ENCODE measurements at regions not wholly inside any gene's neighbourhood (a gene's known extent, or its start where the extent isn't known, plus 50 kb on each side); places are given as distances from the start of the nearest gene placed in this dataset.

DNA sequence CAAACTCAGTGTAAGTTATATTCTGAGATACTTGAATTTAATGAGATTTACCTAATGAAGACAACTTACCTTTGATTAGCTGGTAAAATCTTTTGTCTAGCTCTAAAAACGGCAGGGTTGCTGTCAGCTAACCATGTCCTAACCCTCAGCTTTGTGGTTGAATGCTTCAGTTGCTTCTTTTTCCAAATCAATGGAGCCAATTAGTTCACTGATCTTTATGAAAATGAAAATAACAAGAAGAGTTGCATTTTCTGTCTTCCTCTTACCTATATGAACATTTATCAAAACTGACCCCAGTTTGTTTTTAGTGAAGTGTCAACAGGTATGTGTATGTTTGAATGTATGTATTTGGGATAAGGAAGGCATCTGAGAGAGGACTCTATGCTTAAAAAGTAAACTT lies 253.1 kb upstream of the MTPN start:
- DNase-seq: no peak

DNA sequence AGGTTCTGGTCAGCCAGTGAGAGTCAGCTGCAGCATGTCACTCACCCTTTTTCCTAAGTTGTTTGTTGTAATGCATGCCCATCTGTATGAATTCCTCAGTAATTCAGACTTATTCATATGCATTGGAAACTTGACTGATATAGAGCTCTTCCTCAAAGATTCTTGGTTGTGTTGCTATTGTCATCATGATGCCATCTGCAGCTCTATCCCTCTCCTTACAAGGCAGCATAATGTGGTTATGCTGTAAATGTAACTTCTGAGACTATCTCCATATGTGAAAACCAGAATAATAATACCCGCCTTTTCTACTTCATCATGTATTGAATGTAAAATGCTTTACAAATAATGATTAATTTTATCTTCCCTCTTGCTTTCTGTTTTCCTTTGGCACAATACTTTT lies 252.6 kb upstream of the MTPN start:
- DNase-seq: no peak

DNA sequence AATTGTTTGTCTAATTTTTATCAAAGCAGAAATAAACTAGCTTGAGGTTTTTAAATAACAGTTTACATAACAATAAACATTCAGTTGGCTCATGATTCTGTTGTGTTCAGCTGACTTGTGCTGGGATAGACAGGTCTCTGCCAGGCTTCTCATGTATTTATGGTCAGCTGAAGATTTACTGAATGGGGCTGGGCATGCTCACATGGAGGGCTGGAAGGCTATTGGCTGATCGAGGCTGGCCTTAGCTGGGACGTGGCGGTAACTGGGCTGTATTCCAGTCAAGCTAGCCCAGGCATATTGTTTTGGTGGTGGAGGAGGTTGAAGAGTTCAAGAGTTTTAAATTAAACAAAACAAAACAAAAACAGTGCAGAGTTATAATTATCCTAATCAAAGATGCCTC lies 251.0 kb upstream of the MTPN start:
- DNase-seq: no peak

DNA sequence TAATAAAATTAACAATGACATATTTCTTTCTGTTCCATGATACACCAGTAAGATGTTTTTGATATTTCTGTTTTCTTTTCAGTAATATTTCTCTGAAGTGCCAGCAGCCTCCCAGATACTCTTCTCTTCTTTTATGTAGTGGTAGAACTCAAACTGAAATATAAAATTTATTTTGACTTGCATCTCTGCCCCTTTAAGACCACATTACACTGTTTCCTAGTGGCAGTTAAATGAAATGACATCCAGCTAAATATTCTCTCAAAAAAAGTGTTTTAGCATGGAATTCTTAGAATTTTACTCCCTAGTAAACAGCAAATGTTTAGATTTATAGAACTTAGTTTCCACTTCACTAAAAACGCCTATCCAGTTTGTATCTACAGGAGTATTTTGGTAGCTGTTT lies 237.2 kb upstream of the MTPN start:
- DNase-seq: no peak

GRCh38 chr7:136213012-136213411 lies 235.9 kb upstream of the MTPN start:
- no peak for DNase-seq

GRCh38 chr7:136210664-136211063 lies 233.5 kb upstream of the MTPN start:
- no peak for DNase-seq

DNA sequence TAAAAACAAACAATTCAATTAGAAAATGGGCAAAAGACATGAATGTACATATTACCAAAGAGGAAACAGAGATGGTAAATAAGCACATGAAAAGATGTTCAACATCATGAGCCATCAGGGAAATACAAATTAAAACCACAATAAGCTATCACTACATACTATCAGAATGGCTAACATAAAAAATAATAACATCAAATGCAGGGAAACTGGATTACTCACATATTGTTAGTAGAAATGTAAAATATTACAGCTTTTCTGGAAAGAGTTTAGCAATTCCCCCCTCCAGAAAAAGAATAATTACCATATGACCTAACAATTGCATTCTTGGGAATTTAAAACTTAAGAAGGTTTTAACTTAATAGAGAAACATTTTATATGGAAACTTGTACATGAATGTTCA lies 232.9 kb upstream of the MTPN start:
- DNase-seq: no peak

- no peak for DNase-seq
These were observed 228.8 kb upstream of the MTPN start for GRCh38 chr7:136205956-136206355.

- no peak for DNase-seq
These were observed 221.0 kb upstream of the MTPN start for GRCh38 chr7:136198168-136198567.

DNA sequence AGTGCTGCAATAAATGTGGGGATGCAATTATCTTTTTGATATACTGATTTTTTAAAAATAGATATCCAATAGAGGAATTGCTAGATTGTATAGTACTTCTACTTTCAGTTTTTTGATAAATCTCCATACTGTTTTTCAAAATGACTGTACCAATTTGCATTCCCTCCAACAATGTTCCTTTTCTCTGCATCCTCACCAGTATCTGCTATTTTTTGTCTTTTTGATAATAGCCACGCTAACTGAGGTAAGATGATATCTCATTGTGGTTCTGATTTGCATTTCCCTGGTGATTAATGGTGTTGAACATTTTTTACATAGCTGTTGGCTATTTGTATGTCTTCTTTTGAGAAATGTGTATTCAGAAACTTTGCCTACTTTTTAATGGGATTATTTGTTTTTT lies 217.7 kb upstream of the MTPN start:
- DNase-seq: no peak

- DNase-seq: no peak
These were observed 216.8 kb upstream of the MTPN start for GRCh38 chr7:136193940-136194339.

DNA sequence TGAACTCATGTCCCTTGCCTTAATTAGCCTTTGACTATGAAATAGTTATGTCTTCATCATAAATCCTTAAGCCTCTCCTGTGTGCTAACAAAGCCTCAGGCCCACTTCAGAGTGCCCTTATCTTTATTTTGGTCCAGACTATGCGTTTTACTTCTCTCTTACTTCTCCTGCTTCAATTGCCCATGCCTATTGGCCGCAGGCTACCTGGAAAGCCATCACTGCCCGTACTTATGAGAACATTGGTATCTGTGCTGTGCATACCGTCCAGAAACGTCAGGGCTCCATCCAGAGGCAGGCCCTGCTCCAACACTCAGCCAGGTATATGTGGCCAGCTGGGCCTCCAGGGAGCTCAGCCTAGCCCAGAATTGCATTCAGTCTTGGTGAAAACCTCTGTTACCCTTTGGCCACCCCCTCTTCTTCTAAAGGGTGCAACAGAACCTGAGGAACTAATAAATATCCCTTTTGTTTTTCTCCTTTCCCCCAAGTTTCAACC lies 212.4 kb upstream of the MTPN start:
- DNase-seq: no peak

DNA sequence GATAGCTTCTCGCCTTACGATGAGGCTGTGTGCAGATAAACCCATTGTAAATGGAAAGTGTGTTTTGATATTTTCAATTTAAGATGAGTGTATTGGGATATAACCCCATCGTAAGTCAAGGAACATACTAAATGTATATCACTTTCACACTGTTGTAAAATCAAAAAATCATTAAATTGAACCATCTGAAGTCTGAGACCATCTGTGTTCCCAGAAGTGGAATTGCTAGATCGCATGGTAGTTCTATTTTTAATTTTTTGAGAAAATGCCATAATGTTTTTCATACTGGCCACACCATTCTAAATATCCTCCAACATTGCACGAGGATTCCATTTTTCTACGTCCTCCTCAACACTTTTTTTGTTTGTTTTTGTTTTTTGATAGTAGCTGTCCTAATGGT lies 209.1 kb upstream of the MTPN start:
- DNase-seq: no peak

- DNase-seq: no peak
These were observed 207.6 kb upstream of the MTPN start for GRCh38 chr7:136184719-136185118.

- DNase-seq: no peak
These were observed 206.8 kb upstream of the MTPN start for GRCh38 chr7:136183981-136184380.

DNA sequence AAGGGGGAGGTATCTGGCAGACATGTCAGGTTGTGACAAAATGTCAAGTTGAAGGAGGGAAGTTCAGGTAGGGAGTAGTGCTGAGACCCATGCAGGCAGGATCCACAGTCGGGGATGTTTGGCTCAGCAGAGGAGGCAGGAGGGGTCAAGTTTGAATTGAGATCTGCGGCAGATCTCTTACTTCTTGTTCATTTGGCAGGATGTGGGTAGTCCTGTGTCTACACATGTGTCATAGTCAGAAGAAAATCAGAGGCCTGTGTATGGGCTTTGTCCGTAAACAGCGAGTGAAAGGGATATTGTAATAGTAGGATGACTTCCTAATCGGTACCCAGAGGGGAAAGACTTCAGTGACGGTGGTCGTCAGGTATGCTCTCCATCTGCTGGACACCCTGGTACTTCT lies 203.8 kb upstream of the MTPN start:
- no peak for DNase-seq

DNA sequence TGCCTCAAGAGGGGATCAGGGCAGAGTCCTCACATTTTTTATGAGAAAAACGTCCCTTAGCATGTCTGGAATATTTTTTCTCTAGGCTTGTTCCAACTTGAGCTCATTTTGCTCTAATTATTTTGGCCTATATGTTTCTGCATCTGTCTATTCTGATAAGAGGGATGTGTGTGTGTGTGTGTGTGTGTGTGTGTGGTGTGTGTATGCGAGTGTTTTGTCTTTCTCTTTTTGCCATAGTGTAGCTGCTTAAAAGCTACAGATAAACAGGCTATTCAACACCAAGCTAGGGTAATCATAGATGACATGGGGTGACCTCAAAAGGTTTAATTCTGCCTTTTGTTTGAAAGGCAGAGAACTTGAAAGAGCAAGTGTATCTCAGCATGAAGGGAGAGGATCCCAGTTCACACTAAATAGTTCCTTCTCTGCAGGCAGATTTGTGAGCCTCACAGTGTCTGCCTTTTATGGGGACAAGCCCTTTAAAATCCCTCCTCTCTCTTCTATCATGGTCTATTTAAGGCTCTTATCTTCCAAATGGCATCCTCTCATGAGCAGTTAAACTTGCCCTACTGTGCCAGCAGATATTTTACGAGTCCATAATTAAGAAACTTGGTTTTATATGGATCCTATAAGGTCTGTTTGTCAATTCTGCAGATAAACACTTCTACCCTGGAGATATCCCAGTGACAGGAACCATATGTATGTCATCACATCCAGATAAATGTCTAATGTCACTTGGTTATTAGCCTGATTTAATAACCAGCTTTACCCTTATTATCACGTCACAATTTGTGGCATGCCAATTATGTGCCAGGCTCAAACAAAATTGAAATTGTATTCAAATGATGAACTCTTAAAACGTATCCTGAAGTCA lies 202.9 kb upstream of the MTPN start:
- no peak for DNase-seq

DNA sequence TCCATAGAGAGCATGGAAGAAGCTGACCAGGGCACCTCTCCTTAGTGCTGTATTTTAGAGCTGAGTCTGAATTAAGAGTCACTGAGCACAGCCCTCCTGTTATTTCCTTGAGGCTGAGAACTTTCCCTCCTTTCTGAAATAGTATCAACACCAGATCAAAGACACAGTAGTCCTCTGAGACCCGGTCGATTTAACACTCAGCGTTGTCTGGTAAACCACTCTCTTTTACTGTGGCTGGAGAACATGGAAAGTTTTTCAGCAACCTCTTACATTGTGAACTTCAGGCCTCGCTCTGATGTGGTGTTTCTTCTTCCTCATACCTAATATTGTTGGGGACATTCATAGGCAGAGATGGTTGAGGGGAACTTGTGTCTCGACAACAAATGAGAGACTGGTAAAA lies 202.0 kb upstream of the MTPN start:
- no peak for DNase-seq

DNA sequence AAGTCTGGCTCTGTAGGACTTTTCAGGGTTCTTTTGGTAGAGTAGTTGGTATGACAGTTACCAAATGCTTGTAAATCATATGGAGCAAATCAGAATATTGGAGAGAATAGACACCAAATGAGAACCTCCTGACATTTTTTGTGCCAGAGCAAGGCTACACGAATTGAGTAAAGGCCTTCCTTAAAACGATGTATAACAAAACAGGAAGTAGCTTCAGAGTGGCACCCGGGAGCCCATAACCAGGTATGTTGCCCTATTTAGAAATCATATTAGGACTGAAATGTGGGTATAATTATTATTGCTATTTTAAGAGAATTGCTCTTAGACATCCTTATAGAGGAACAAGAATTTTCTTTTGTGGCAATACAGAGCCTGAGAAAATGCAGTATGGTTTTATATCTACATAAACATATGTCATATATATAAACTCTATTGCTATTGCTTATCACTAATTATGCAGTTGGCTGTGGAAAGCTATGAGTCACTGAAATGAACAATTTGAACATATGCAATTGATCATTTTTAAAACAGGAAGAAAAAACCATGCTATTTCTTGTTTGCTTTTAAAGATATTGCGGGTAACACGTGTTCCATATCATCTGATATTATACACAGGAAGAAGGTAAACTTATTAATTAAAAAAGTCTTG lies 197.4 kb upstream of the MTPN start:
- DNase-seq: no peak

- no peak for DNase-seq
These were observed 196.7 kb upstream of the MTPN start for GRCh38 chr7:136173874-136174273.

DNA sequence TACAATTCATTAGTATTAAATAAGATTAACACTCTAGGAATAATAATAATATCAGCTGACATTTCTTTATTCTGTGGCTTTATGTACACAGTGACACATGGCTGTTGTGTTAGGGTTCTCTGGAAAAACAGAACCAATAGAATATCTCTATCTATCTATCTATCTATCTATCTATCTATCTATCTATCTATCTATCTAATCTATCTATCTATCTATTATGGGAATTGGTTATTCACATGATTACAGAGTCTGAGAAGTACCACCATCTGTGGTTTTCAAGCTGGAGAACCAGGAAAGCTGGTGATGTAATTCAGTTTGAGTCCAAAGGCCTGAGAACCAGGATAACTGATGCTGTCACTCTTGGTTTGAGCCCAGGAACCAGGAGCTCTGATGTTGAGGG lies 194.1 kb upstream of the MTPN start:
- DNase-seq: no peak

DNA sequence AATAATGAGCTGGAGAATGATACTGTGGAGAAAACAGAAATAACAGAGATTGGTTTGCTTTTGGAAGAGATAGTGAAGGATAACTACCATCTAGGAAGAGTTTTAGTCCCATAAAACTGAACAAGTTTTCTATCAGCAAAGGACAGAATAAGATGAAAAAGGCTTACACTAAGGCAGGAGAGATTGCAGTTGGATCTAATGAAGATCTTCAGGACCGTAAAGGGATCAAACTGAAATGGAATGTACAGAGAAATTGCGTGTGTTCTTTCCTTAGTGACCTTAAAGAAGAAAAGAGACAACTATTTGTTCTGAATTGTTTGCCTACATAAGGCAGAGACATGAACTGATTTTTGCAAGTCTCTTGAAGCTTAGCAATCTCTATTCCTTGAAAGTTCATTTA lies 191.7 kb upstream of the MTPN start:
- DNase-seq: no peak

GRCh38 chr7:136167991-136168390 lies 190.8 kb upstream of the MTPN start:
- DNase-seq: no peak

DNA sequence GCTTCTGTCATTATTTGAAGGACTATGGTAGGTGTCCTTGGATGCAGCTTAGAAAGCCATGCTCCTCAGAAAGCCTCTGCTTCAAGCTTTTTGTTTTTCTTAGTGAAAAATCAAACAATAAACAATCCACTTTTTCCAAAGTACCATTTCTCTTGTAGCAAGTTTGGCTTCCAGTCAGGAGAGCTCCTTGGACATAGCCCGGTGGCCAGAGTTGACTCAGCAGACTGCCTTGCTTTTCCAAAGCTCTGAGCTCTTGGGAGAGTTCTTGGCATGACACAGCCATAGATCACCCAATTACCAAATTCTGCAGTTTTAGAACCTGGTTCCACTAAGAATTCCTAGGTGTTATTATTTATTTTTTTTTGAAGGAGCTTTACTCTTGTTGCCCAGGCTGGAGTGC lies 189.4 kb upstream of the MTPN start:
- DNase-seq: no peak

GRCh38 chr7:136163340-136163801 lies 186.2 kb upstream of the MTPN start:
- DNase-seq: no peak

Measured in NCI-H2081 treated with DMSO at 0.1 percent for 48 hours (cell line).